Right cardiac atrium (tissue), 5 donors: ENCODE measurements at regions not wholly inside any gene's neighbourhood (a gene's known extent, or its start where the extent isn't known, plus 50 kb on each side); places are given as distances from the start of the nearest gene placed in this dataset.
"Not testable (repeated sequence)": the region's sequence is repeated elsewhere in the genome, so short reads cannot be mapped to it uniquely, and the experiment has no call there.

Experiments used
- ATAC-seq, 2 donors: fragments of 200-7000 bp; cut with Tn5 transposase; one replicate each; pipeline versions ENCODE4 v1.8.0 to v1.9.1; 2020; ENCODE audit warnings: moderate library complexity in 2 of 2, mild to moderate bottlenecking in 1 of 2
- DNase-seq, 3 donors: peaks; one replicate each; pipeline ENCODE4 v3.0.0-alpha.2; 2020
- H3K27ac ChIP-seq: one replicate; pipeline ENCODE4 v1.5.1; 2013; ENCODE audit warnings: mild to moderate bottlenecking, low read length, control low read depth, moderate library complexity
- H3K27me3 ChIP-seq: one replicate; pipeline ENCODE4 v1.6.1; 2013; ENCODE audit not compliant: control insufficient read depth, insufficient read depth
- H3K4me1 ChIP-seq: one replicate; pipeline ENCODE4 v1.6.1; 2013; ENCODE audit warnings: low read length; ENCODE audit not compliant: control insufficient read depth, insufficient read depth
- H3K4me3 ChIP-seq: one replicate; pipeline ENCODE4 v1.5.1; 2013; ENCODE audit warnings: low read length, control low read depth
- H3K9me3 ChIP-seq: one replicate; pipeline ENCODE4 v1.6.1; 2013; ENCODE audit warnings: low read length; ENCODE audit not compliant: control insufficient read depth
- WGBS: extraction: QIAGEN DNeasy Blood & Tissue Kit; methylation state at CpG from one replicate; pipeline ENCODE4 v1.1.7; 2013; 5-methylcytosine and 5-hydroxymethylcytosine counted together
- intact Hi-C, 4 donors: fragments of 100-400 bp; cut with DNase I; formaldehyde crosslinking; loops; one replicate each; pipeline versions ENCODE4 v1.11.0 to v1.14.0; 2022 to 2023
- donor health status: healthy with polysubstance abuse.
- donor health status: DM: no; HTN: yes; CAD: no.
- donor health status: DM: no; HTN: no; CAD: no.
- donor health status: DM: no; HTN: yes; CAD: no; lungs with severe emphysema.
- donor health status: DM: yes; HTN: yes; CAD: no.

- H3K9me3 ChIP-seq: no peaks in the 10 kb centered on the region
- 36% methylated on average over 1 of the region's 1 CpG for WGBS
- DNase-seq (no peak), ATAC-seq (no peak)
- H3K27me3 ChIP-seq: no peaks in the 10 kb centered on the region
- H3K4me3 ChIP-seq: no peak overlapping the region
- no peak overlapping the region for H3K27ac ChIP-seq
- intact Hi-C loops: loop anchor here in 1 of 4 donors (10.0 kb wide), 1 partner anchor 1363 kb away; no protein-coding TSS in a partner anchor
- no peaks in the 10 kb centered on the region for H3K4me1 ChIP-seq
These were observed 287.3 kb upstream of the ZNF507 start for GRCh38 chr19:32058131-32058530.

- no peak for ATAC-seq
- no peak for DNase-seq
- Histone ChIP-seq H3K27ac (no peak overlapping the region), H3K27me3 (no peaks in the 10 kb centered on the region), H3K4me1 (no peaks in the 10 kb centered on the region), H3K9me3 (no peaks in the 10 kb centered on the region), H3K4me3 (no peak overlapping the region)
- WGBS: 77% methylated on average over 1 of the region's 1 CpG
- intact Hi-C loops: no loop called here
These were observed 284.1 kb upstream of the ZNF507 start for GRCh38 chr19:32061315-32061714.

GRCh38 chr19:32063601-32064000 is 281.8 kb upstream of the ZNF507 start:
- ATAC-seq (peak; percentile 33 to 37), DNase-seq (no peak)
- no peaks in the 10 kb centered on the region for H3K9me3 ChIP-seq
- H3K27ac ChIP-seq: no peak overlapping the region
- intact Hi-C loops: no loop called here
- no peaks in the 10 kb centered on the region for H3K4me1 ChIP-seq
- H3K27me3 ChIP-seq: no peaks in the 10 kb centered on the region
- H3K4me3 ChIP-seq: no peak overlapping the region
- 75% methylated on average over 10 of the region's 10 CpGs for WGBS

GRCh38 chr19:32066056-32066455 is 279.4 kb upstream of the ZNF507 start:
- no peak overlapping the region for H3K4me3 ChIP-seq
- DNase-seq: no peak
- no peak overlapping the region for H3K27ac ChIP-seq
- H3K27me3 ChIP-seq: no peaks in the 10 kb centered on the region
- WGBS: 91% methylated on average over 3 of the region's 3 CpGs
- H3K4me1 ChIP-seq: no peaks in the 10 kb centered on the region
- no peaks in the 10 kb centered on the region for H3K9me3 ChIP-seq
- intact Hi-C loops: no loop called here
- ATAC-seq: no peak

- Histone ChIP-seq H3K4me1 (no peaks in the 10 kb centered on the region), H3K27ac (no peak overlapping the region), H3K4me3 (no peak overlapping the region), H3K27me3 (no peaks in the 10 kb centered on the region), H3K9me3 (no peaks in the 10 kb centered on the region)
- WGBS: 64% methylated on average over 5 of the region's 5 CpGs
- intact Hi-C loops: no loop called here
- ATAC-seq (no peak), DNase-seq (no peak)
These were observed 277.7 kb upstream of the ZNF507 start for GRCh38 chr19:32067685-32068084.

- Histone ChIP-seq H3K27me3 (no peaks in the 10 kb centered on the region), H3K4me1 (no peaks in the 10 kb centered on the region), H3K27ac (no peak overlapping the region), H3K9me3 (no peaks in the 10 kb centered on the region), H3K4me3 (no peak overlapping the region)
- WGBS: 62% methylated on average over 7 of the region's 7 CpGs
- ATAC-seq (no peak), DNase-seq (no peak)
- intact Hi-C loops: no loop called here
These were observed 276.6 kb upstream of the ZNF507 start for GRCh38 chr19:32068793-32069192.

- 79% methylated on average over 13 of the region's 13 CpGs for WGBS
- H3K4me3 ChIP-seq: no peak overlapping the region
- ATAC-seq (no peak), DNase-seq (no peak)
- H3K4me1 ChIP-seq: no peaks in the 10 kb centered on the region
- no peak overlapping the region for H3K27ac ChIP-seq
- no peaks in the 10 kb centered on the region for H3K27me3 ChIP-seq
- intact Hi-C loops: no loop called here
- H3K9me3 ChIP-seq: no peaks in the 10 kb centered on the region
These were observed 275.3 kb upstream of the ZNF507 start for GRCh38 chr19:32070101-32070500.

- 81% methylated on average over 9 of the region's 9 CpGs for WGBS
- DNase-seq: no peak
- intact Hi-C loops: no loop called here
- no peak overlapping the region for H3K4me3 ChIP-seq
- no peaks in the 10 kb centered on the region for H3K9me3 ChIP-seq
- no peak overlapping the region for H3K27ac ChIP-seq
- ATAC-seq: no peak
- no peaks in the 10 kb centered on the region for H3K4me1 ChIP-seq
- H3K27me3 ChIP-seq: no peaks in the 10 kb centered on the region
These were observed 263.4 kb upstream of the ZNF507 start for GRCh38 chr19:32082028-32082427.

- H3K4me3 ChIP-seq, H3K9me3 ChIP-seq, H3K27ac ChIP-seq, DNase-seq, ATAC-seq, intact Hi-C loops, H3K4me1 ChIP-seq, H3K27me3 ChIP-seq: not testable (repeated sequence)
- 92% methylated on average over 1 of the region's 1 CpG for WGBS
These were observed 260.6 kb upstream of the ZNF507 start for GRCh38 chr19:32084756-32085363.

- DNase-seq (no peak), ATAC-seq (no peak)
- Histone ChIP-seq H3K27me3 (no peaks in the 10 kb centered on the region), H3K9me3 (no peaks in the 10 kb centered on the region), H3K27ac (no peak overlapping the region), H3K4me3 (no peak overlapping the region), H3K4me1 (no peaks in the 10 kb centered on the region)
- intact Hi-C loops: no loop called here
- 35% methylated on average over 12 of the region's 12 CpGs for WGBS
These were observed 254.2 kb upstream of the ZNF507 start for GRCh38 chr19:32091241-32091640.

GRCh38 chr19:32097011-32097410 is 248.4 kb upstream of the ZNF507 start:
- ATAC-seq: no peak
- DNase-seq: no peak
- H3K4me3 ChIP-seq: no peak overlapping the region
- 75% methylated on average over 4 of the region's 4 CpGs for WGBS
- intact Hi-C loops: no loop called here
- no peaks in the 10 kb centered on the region for H3K4me1 ChIP-seq
- no peak overlapping the region for H3K27ac ChIP-seq
- no peaks in the 10 kb centered on the region for H3K9me3 ChIP-seq
- H3K27me3 ChIP-seq: no peaks in the 10 kb centered on the region

GRCh38 chr19:32097620-32098019 is 247.8 kb upstream of the ZNF507 start:
- H3K27me3 ChIP-seq: no peaks in the 10 kb centered on the region
- H3K9me3 ChIP-seq: no peaks in the 10 kb centered on the region
- no peak for DNase-seq
- ATAC-seq: no peak
- no peaks in the 10 kb centered on the region for H3K4me1 ChIP-seq
- intact Hi-C loops: no loop called here
- WGBS: 39% methylated on average over 2 of the region's 2 CpGs
- no peak overlapping the region for H3K27ac ChIP-seq
- H3K4me3 ChIP-seq: no peak overlapping the region
